Embryonic facial prominence (tissue), 1 donor: ENCODE measurements at regions not wholly inside any gene's neighbourhood (a gene's known extent, or its start where the extent isn't known, plus 50 kb on each side); places are given as distances from the start of the nearest gene placed in this dataset.

ENCODE experiments used
- DNase-seq: peaks from one replicate; pipeline ENCODE4 v3.0.0-alpha.2; 2016; ENCODE audit errors: extremely low spot score

- no peak for DNase-seq
Measured at GRCh38 chr17:72390675-72391508, 270.1 kb downstream of the SOX9 start.

GRCh38 chr17:72392056-72393010 lies 271.5 kb downstream of the SOX9 start:
- DNase-seq, result no peak

GRCh38 chr17:72393553-72393952 lies 272.7 kb downstream of the SOX9 start:
- DNase-seq, result no peak

GRCh38 chr17:72394531-72394930 lies 273.7 kb downstream of the SOX9 start:
- DNase-seq, result no peak

- DNase-seq, result no peak
Measured at GRCh38 chr17:72396121-72396520, 275.3 kb downstream of the SOX9 start.

GRCh38 chr17:72397223-72397667 lies 276.4 kb downstream of the SOX9 start:
- no peak for DNase-seq

- DNase-seq, result no peak
Measured at GRCh38 chr17:72397687-72398086, 276.9 kb downstream of the SOX9 start.

GRCh38 chr17:72399023-72399607 lies 278.3 kb downstream of the SOX9 start:
- DNase-seq, result no peak

GRCh38 chr17:72399608-72400487 lies 279.0 kb downstream of the SOX9 start:
- no peak for DNase-seq

GRCh38 chr17:72400488-72400827 lies 279.6 kb downstream of the SOX9 start:
- DNase-seq, result no peak

GRCh38 chr17:72400863-72401262 lies 280.0 kb downstream of the SOX9 start:
- no peak for DNase-seq

GRCh38 chr17:72401883-72402726 lies 281.3 kb downstream of the SOX9 start:
- no peak for DNase-seq

GRCh38 chr17:72402727-72403210 lies 281.9 kb downstream of the SOX9 start:
- DNase-seq, result no peak

GRCh38 chr17:72403713-72404209 lies 282.9 kb downstream of the SOX9 start:
- DNase-seq, result no peak

GRCh38 chr17:72404872-72405271 lies 284.1 kb downstream of the SOX9 start:
- DNase-seq, result no peak

GRCh38 chr17:72405662-72406230 lies 284.9 kb downstream of the SOX9 start:
- DNase-seq, result no peak

- no peak for DNase-seq
Measured at GRCh38 chr17:72406498-72406897, 285.7 kb downstream of the SOX9 start.

- DNase-seq, result no peak
Measured at GRCh38 chr17:72407336-72407909, 286.6 kb downstream of the SOX9 start.

- DNase-seq, result no peak
Measured at GRCh38 chr17:72407931-72408330, 287.1 kb downstream of the SOX9 start.
